OCI-LY1 (cell line): ENCODE measurements at regions not wholly inside any gene's neighbourhood (a gene's known extent, or its start where the extent isn't known, plus 50 kb on each side); places are given as distances from the start of the nearest gene placed in this dataset.

ENCODE experiments used
- CTCF ChIP-seq: fragments of 200-600 bp; sonication (generic), shearing (Covaris generic); IDR thresholded peaks from 2 replicates; pipeline ENCODE4 v1.5.1; 2017; ENCODE audit warnings: mild to moderate bottlenecking, antibody characterized with exemption, low read length, moderate library complexity, mixed read lengths
- EZH2 ChIP-seq: fragments of 200-600 bp; sonication (generic), shearing (Covaris generic); IDR thresholded peaks from 2 replicates; pipeline ENCODE4 v1.8.0; 2017; ENCODE audit warnings: borderline replicate concordance, mixed run types, mild to moderate bottlenecking, antibody characterized with exemption, low read length, moderate library complexity, mixed read lengths

GRCh38 chr4:177573507-177573906 is 131.3 kb upstream of the AGA start:
- TF ChIP-seq CTCF (no peak), EZH2 (no peak)
